Peyer's patch (tissue), 4 donors: ENCODE measurements at regions not wholly inside any gene's neighbourhood (a gene's known extent, or its start where the extent isn't known, plus 50 kb on each side); places are given as distances from the start of the nearest gene placed in this dataset.

Source experiments
- DNase-seq, 3 donors: peaks; one replicate each; pipeline ENCODE4 v3.0.0-alpha.2; 2017 to 2019
- H3K27ac ChIP-seq, 4 donors: fragments of 200-600 bp; sonication (generic); one replicate each; pipeline ENCODE4 v1.5.1; 2016 to 2019
- H3K27me3 ChIP-seq, 2 donors: fragments of 200-600 bp; sonication (generic); one replicate each; pipeline ENCODE4 v1.5.1; 2019
- H3K36me3 ChIP-seq, 3 donors: fragments of 200-600 bp; sonication (generic); one replicate each; pipeline ENCODE4 v1.5.1; 2016 to 2019
- H3K4me1 ChIP-seq, 4 donors: fragments of 200-600 bp; sonication (generic); one replicate each; pipeline ENCODE4 v1.5.1; 2016 to 2019
- H3K4me3 ChIP-seq, 4 donors: fragments of 200-600 bp; sonication (generic); 1 replicate in 3 of 4; 2 replicates in 1 of 4; pipeline ENCODE4 v1.5.1; 2016 to 2019; ENCODE audit warnings: mild to moderate bottlenecking in 1 of 4
- H3K9me3 ChIP-seq, 4 donors: fragments of 200-600 bp; sonication (generic); one replicate each; pipeline ENCODE4 v1.5.1; 2016 to 2019; ENCODE audit warnings: mild to moderate bottlenecking in 1 of 4
- CTCF ChIP-seq, 6 experiments: fragments of 450-650 bp in 4 of 6; fragments of 200-600 bp in 2 of 6; sonication (generic) in 1 of 6; IDR thresholded peaks; one replicate each; pipeline ENCODE4 v1.5.1; 2017 to 2019; ENCODE audit warnings: antibody characterized with exemption in 6 of 6, mild to moderate bottlenecking in 3 of 6, moderate library complexity in 1 of 6
- POLR2A ChIP-seq, 2 donors: fragments of 450-650 bp; IDR thresholded peaks; one replicate each; pipeline ENCODE4 v1.5.1; 2017; ENCODE audit warnings: antibody characterized with exemption in 2 of 2, mild to moderate bottlenecking in 2 of 2, moderate library complexity in 2 of 2

DNA sequence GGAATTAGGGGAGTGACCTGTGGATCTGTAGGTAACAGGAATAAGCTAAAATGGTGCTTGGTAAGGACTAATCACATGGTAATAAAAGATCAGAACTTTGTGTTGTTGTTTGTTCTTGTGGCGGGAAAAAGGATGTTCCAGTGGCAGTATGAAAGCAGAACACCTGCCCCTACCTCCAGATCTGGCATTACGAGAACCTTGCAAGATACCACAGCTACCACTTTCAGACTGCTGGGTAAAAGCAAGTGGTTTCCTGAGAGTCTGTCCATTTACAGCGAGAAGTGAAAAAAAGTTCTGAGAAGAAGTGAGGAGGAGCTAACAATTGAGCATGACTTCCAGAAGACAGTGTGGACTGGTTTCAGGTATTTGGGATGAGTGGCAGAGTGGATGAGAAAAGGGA is 252.5 kb downstream of the TLE4 start:
- Histone ChIP-seq H3K4me3 (no peak overlapping the region), H3K36me3 (no peaks in the 10 kb centered on the region), H3K4me1 (no peaks in the 10 kb centered on the region), H3K27ac (no peak overlapping the region), H3K27me3 (no peaks in the 10 kb centered on the region), H3K9me3 (no peaks in the 10 kb centered on the region)
- TF ChIP-seq CTCF (IDR thresholded peaks at IDR 0.05) (no peak), POLR2A (IDR thresholded peaks at IDR 0.05) (no peak)
- DNase-seq: peak in 1 of 3 donors; percentile 20

DNA sequence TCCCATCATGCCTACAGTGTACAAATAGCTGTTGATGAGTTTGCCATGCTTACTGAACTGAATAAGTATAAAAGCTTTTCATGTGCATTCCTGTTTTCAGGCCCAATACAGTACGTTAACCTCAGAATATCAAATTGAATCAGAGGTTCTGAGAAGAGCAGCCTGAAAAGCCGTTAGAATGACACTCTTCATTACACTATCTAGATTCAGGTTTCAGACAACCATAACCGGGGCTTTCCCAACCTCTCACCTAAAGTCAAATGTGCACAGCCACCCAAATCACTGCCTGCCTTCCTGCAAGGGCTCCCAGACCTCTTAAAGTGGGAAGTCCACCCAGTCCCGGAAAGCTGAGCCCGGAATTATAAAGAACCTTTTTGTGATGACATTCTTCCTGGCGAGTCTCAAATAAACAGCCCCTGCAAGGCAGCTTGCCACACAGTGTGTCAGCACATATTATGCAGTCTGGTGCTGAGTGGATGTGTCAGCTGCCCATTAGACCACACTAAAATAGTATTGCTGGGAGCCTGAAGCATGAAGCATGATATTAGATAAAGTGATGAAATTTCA is 245.8 kb downstream of the TLE4 start:
- H3K9me3 ChIP-seq: no peaks in the 10 kb centered on the region
- H3K27me3 ChIP-seq: no peaks in the 10 kb centered on the region
- TF ChIP-seq POLR2A (IDR thresholded peaks at IDR 0.05) (no peak), CTCF (IDR thresholded peaks at IDR 0.05) (no peak)
- H3K4me3 ChIP-seq: no peak overlapping the region
- peaks cover 0 to 8% (median 0%) of the 10 kb centered on the region in 4 donors for H3K4me1 ChIP-seq
- peak in 1 of 3 donors; percentile 19 for DNase-seq
- no peak overlapping the region for H3K27ac ChIP-seq
- no peaks in the 10 kb centered on the region for H3K36me3 ChIP-seq

GRCh38 chr9:79813258-79813638 is 241.5 kb downstream of the TLE4 start:
- Histone ChIP-seq H3K9me3 (no peaks in the 10 kb centered on the region), H3K4me3 (no peak overlapping the region), H3K27me3 (no peaks in the 10 kb centered on the region), H3K27ac (no peak overlapping the region), H3K36me3 (no peaks in the 10 kb centered on the region), H3K4me1 (peaks cover 0 to 8% (median 0%) of the 10 kb centered on the region in 4 donors)
- TF ChIP-seq CTCF (IDR thresholded peaks at IDR 0.05): no peak
- TF ChIP-seq POLR2A (IDR thresholded peaks at IDR 0.05): no peak
- no peak for DNase-seq

DNA sequence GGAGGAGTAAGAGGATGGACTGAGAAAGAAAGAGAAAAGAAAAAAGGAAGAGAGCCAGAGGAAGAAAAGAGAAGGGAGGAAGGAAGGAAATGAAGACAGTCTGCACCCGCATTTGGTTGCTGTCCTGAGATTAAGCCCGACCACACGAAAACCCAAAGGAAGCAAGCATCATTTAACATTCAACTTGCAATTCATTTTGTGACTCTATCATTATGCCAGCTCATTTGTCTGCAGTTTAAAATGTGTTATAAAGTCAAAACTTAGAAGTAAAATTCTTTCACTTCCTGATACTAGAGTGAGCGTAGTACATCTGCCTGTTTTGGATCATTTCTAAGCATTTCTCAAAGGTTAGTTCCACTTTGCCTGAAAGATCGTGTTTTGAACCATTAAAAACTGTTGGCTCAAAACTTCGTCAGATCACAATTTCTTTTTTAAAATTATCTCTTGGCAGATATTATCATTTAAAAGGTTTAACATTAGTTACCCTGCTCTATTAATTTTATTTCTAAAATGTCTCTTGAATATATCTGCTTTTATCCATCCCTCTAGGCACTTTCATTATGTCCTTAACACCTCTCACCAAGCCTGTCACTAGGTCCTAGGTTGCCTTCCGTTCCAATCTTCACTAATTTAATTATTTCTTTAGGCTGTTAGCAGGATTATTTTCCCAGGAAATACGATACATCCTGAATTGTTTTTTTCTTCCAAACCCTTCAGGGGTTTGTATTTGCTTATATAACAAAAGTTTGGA is 240.9 kb downstream of the TLE4 start:
- DNase-seq: peak in 2 of 3 donors; percentile 50 to 51
- no peaks in the 10 kb centered on the region for H3K27me3 ChIP-seq
- no peaks in the 10 kb centered on the region for H3K36me3 ChIP-seq
- no peaks in the 10 kb centered on the region for H3K9me3 ChIP-seq
- peak overlapping the region in 1 of 4 donors; percentile 2 for H3K4me3 ChIP-seq
- peak overlapping the region in 1 of 4 donors; percentile 15 for H3K27ac ChIP-seq
- peaks cover 0 to 6% (median 0%) of the 10 kb centered on the region in 4 donors for H3K4me1 ChIP-seq
- TF ChIP-seq CTCF (IDR thresholded peaks at IDR 0.05) (no peak), POLR2A (IDR thresholded peaks at IDR 0.05) (no peak)

DNA sequence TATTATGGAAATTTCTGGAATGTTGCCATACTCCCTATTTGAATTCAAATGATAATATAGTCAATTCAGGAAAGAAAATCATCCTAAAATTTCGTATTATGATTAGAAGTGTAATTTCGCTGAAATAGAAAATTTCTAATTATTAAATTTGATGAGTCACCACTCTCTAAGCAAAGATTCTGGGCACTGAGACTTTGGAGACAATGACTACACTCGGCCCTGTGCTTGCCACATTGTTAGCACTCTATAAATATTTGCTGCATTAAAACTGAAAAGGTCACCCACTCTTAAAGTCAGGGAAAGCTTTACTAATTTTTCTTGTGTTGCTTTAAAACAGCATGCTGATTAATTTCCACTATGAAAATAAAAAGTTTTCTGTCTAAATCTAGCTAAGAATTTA is 240.3 kb downstream of the TLE4 start:
- H3K27ac ChIP-seq: peak overlapping the region in 1 of 4 donors; percentile 15
- no peaks in the 10 kb centered on the region for H3K9me3 ChIP-seq
- H3K36me3 ChIP-seq: no peaks in the 10 kb centered on the region
- peaks cover 0 to 5% (median 0%) of the 10 kb centered on the region in 4 donors for H3K4me1 ChIP-seq
- no peak for TF ChIP-seq POLR2A (IDR thresholded peaks at IDR 0.05)
- no peak for TF ChIP-seq CTCF (IDR thresholded peaks at IDR 0.05)
- DNase-seq: no peak
- H3K27me3 ChIP-seq: no peaks in the 10 kb centered on the region
- H3K4me3 ChIP-seq: no peak overlapping the region
